Mammary epithelial cell (primary cell): ENCODE measurements at regions not wholly inside any gene's neighbourhood (a gene's known extent, or its start where the extent isn't known, plus 50 kb on each side); places are given as distances from the start of the nearest gene placed in this dataset.

Experiments used
- EZH2 ChIP-seq: IDR thresholded peaks from 2 replicates; pipeline ENCODE4 v1.6.1; 2012; ENCODE audit warnings: low read length, inconsistent platforms, borderline replicate concordance
- TF ChIP-seq, protein P1 (sequence below), 2 donors: IDR thresholded peaks in 1 of 2; conservative IDR thresholded peaks in 1 of 2; 2 replicates each; pipeline ENCODE4 v1.5.1; 2011 to 2012; ENCODE audit warnings: inconsistent platforms in 2 of 2, low read length in 2 of 2, mild to moderate bottlenecking in 2 of 2, control low read depth in 1 of 2, low read depth in 1 of 2; ENCODE audit not compliant: insufficient read depth in 1 of 2; ENCODE audit errors: extremely low read depth in 1 of 2

DNA sequence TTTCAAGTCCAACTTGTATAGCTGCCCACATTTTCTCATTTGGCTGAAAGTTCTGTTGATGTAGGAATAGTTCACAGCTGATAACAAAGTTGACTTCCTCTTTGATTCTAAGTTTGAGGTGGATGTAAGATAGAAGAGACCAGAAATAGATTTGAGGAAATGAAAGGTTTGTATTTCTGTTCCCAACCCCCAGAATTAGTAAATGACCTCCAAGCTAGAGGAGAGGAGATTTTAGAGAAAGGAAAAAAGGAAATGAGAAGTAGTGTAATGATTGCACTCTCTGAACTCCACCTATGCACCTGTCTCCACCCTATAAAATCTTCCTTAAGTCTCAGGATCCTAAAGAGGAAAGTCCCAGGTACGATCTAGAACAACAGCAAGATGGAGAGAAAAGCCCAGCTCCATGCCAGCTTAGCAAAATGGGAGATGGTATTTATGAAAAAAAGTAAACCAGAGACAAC lies 130.4 kb upstream of the POC5 start:
- TF ChIP-seq, protein P1, sequence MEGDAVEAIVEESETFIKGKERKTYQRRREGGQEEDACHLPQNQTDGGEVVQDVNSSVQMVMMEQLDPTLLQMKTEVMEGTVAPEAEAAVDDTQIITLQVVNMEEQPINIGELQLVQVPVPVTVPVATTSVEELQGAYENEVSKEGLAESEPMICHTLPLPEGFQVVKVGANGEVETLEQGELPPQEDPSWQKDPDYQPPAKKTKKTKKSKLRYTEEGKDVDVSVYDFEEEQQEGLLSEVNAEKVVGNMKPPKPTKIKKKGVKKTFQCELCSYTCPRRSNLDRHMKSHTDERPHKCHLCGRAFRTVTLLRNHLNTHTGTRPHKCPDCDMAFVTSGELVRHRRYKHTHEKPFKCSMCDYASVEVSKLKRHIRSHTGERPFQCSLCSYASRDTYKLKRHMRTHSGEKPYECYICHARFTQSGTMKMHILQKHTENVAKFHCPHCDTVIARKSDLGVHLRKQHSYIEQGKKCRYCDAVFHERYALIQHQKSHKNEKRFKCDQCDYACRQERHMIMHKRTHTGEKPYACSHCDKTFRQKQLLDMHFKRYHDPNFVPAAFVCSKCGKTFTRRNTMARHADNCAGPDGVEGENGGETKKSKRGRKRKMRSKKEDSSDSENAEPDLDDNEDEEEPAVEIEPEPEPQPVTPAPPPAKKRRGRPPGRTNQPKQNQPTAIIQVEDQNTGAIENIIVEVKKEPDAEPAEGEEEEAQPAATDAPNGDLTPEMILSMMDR (conservative IDR thresholded peaks at IDR 0.05 in 1 of 2, IDR thresholded peaks at IDR 0.05 in 1 of 2; ENCODE audit: extremely low read depth in 1 of 2, insufficient read depth in 1 of 2, low read depth in 1 of 2, low read length in 2 of 2), result no peak
- TF ChIP-seq EZH2, result no peak
